Uterus (tissue), 3 donors: ENCODE measurements at regions not wholly inside any gene's neighbourhood (a gene's known extent, or its start where the extent isn't known, plus 50 kb on each side); places are given as distances from the start of the nearest gene placed in this dataset.

Experiments used
- DNase-seq, 2 donors: peaks; one replicate each; pipeline ENCODE4 v3.0.0-alpha.2; 2019 to 2020
- H3K27ac ChIP-seq, 2 donors: fragments of 200-600 bp; sonication (generic); 1 replicate in 1 of 2; 2 replicates in 1 of 2; pipeline ENCODE4 v1.5.1; 2016 to 2018
- H3K27me3 ChIP-seq, 2 donors: fragments of 200-600 bp; sonication (generic); one replicate each; pipeline ENCODE4 v1.5.1; 2018 to 2019; ENCODE audit warnings: control low read depth in 1 of 2
- H3K36me3 ChIP-seq, 2 donors: fragments of 200-600 bp; sonication (generic); one replicate each; pipeline ENCODE4 v1.5.1; 2019; ENCODE audit warnings: control low read depth in 1 of 2
- H3K4me1 ChIP-seq, 2 donors: fragments of 200-600 bp; sonication (generic); one replicate each; pipeline ENCODE4 v1.5.1; 2018 to 2019; ENCODE audit warnings: control low read depth in 1 of 2
- H3K4me3 ChIP-seq, 2 donors: fragments of 200-600 bp; sonication (generic); 1 replicate in 1 of 2; 2 replicates in 1 of 2; pipeline ENCODE4 v1.5.1; 2018 to 2019; ENCODE audit warnings: mild to moderate bottlenecking in 1 of 2
- H3K9me3 ChIP-seq, 2 donors: fragments of 200-600 bp; sonication (generic); one replicate each; pipeline ENCODE4 v1.5.1; 2019; ENCODE audit warnings: control low read depth in 1 of 2
- CTCF ChIP-seq, 4 experiments: fragments of 200-600 bp in 2 of 4; fragments of 450-650 bp in 2 of 4; sonication (generic) in 2 of 4; IDR thresholded peaks; one replicate each; pipeline ENCODE4 v1.5.1; 2016 to 2019; ENCODE audit warnings: antibody characterized with exemption in 4 of 4, mild to moderate bottlenecking in 2 of 4, moderate library complexity in 1 of 4
- POLR2A ChIP-seq, 2 donors: fragments of 450-650 bp; IDR thresholded peaks; one replicate each; pipeline ENCODE4 v1.6.1; 2016; ENCODE audit warnings: antibody characterized with exemption in 2 of 2, mild to moderate bottlenecking in 1 of 2, moderate library complexity in 1 of 2
- intact Hi-C: fragments of 100-400 bp; cut with DNase I; formaldehyde crosslinking; loops from one replicate; pipeline ENCODE4 v1.15.1; 2023; ENCODE audit warnings: low total_unique reads
- donor health status: DM: yes; HTN: yes; CAD: no.

DNA sequence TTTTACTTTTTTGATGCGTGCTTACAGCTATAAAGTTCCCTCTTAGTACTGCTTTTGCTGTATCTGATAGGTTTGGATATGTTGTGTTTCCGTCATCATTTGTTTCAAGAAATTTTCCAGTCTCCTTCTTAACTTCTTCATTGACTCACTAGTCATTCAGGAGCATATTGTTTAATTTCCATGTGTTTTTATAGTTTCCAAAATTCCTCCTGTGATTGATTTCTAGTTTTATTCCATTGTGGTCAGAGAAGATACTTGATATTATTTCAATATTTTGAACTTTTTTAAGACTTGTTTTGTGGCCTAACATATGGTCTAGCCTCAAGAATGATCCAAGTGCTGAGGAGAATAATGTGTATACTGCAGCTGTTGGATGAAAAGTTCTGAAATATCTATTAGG is 75.5 kb upstream of the CREB5 start:
- H3K4me1 ChIP-seq = no peaks in the 10 kb centered on the region
- intact Hi-C loops = no loop called here
- no peak for DNase-seq
- H3K4me3 ChIP-seq = no peak overlapping the region
- no peaks in the 10 kb centered on the region for H3K27me3 ChIP-seq
- no peaks in the 10 kb centered on the region for H3K36me3 ChIP-seq
- TF ChIP-seq CTCF (IDR thresholded peaks at IDR 0.05) (no peak), POLR2A (IDR thresholded peaks at IDR 0.05) (no peak)
- no peak overlapping the region for H3K27ac ChIP-seq
- no peaks in the 10 kb centered on the region for H3K9me3 ChIP-seq

- no peaks in the 10 kb centered on the region for H3K4me1 ChIP-seq
- intact Hi-C loops = no loop called here
- no peaks in the 10 kb centered on the region for H3K27me3 ChIP-seq
- no peaks in the 10 kb centered on the region for H3K9me3 ChIP-seq
- no peak overlapping the region for H3K4me3 ChIP-seq
- H3K36me3 ChIP-seq = no peaks in the 10 kb centered on the region
- DNase-seq = no peak
- no peak overlapping the region for H3K27ac ChIP-seq
- TF ChIP-seq POLR2A (IDR thresholded peaks at IDR 0.05) = no peak
- no peak for TF ChIP-seq CTCF (IDR thresholded peaks at IDR 0.05)
Measured at GRCh38 chr7:28338041-28338440, 74.3 kb upstream of the CREB5 start.

DNA sequence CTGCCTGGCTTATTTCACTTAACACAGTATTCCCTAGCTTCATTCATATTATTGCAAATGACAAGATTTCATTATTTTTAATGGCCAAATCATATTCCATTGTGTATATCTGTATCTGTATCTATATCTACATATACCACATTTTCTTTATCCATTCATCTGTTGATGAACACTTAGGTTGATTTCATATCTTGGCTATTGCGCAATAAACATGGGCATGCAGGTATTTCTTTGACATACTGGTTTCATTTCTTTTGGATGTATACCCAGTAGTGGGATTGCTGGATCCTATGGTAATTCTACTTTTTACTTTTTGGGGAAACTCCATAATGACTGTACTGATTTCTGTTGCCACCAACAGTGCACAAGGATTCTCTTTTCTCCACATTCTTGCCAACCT is 68.9 kb upstream of the CREB5 start:
- Histone ChIP-seq H3K9me3 (no peaks in the 10 kb centered on the region), H3K36me3 (no peaks in the 10 kb centered on the region), H3K27ac (no peak overlapping the region), H3K27me3 (no peaks in the 10 kb centered on the region), H3K4me3 (no peak overlapping the region), H3K4me1 (no peaks in the 10 kb centered on the region)
- intact Hi-C loops = no loop called here
- TF ChIP-seq POLR2A (IDR thresholded peaks at IDR 0.05) (no peak), CTCF (IDR thresholded peaks at IDR 0.05) (no peak)
- no peak for DNase-seq

- intact Hi-C loops = no loop called here
- TF ChIP-seq CTCF (IDR thresholded peaks at IDR 0.05) (no peak), POLR2A (IDR thresholded peaks at IDR 0.05) (no peak)
- no peaks in the 10 kb centered on the region for H3K36me3 ChIP-seq
- no peak overlapping the region for H3K4me3 ChIP-seq
- H3K9me3 ChIP-seq = no peaks in the 10 kb centered on the region
- no peak for DNase-seq
- H3K27me3 ChIP-seq = no peaks in the 10 kb centered on the region
- no peaks in the 10 kb centered on the region for H3K4me1 ChIP-seq
- no peak overlapping the region for H3K27ac ChIP-seq
Measured at GRCh38 chr7:28346256-28346655, 66.1 kb upstream of the CREB5 start.

DNA sequence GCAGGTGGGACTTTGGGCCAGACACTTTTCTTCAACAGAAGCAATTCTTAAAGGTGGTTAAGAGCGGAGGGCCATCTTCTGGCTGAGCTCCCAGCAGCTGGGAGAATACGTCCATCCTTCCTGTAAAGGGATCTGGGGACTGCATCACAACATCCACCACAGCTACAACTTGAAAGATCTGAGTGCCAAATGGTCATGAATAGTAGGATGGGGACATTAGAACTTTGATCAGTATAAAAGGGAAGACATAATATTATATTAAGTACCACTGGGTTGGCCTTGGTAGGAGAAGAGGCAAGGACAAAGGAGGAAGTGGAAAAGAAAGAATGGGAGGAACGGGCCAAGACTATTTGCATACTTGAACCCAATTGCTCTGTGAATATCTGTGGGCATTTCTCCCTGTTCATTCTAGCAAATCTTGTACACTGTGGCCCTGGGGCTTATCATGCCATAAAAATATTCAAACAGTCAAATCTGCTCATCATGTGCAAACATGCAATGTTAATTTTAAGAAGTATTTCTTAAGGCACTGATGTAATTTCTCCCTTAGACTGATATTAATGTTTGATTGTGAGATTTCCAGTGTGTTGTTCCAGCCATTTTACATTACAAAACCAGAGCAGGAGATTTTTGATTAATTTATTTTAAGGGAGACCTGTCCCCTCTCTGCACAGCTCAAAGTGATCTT is 65.5 kb upstream of the CREB5 start:
- TF ChIP-seq CTCF (IDR thresholded peaks at IDR 0.05) = no peak
- TF ChIP-seq POLR2A (IDR thresholded peaks at IDR 0.05) = no peak
- intact Hi-C loops = no loop called here
- Histone ChIP-seq H3K4me3 (no peak overlapping the region), H3K4me1 (no peaks in the 10 kb centered on the region), H3K9me3 (no peaks in the 10 kb centered on the region), H3K27ac (no peak overlapping the region), H3K36me3 (no peaks in the 10 kb centered on the region), H3K27me3 (no peaks in the 10 kb centered on the region)
- DNase-seq = no peak
